GM21515 (cell line): ENCODE measurements at regions not wholly inside any gene's neighbourhood (a gene's known extent, or its start where the extent isn't known, plus 50 kb on each side); places are given as distances from the start of the nearest gene placed in this dataset.
"Not testable (repeated sequence)": the region's sequence is repeated elsewhere in the genome, so short reads cannot be mapped to it uniquely, and the experiment has no call there.

ENCODE experiments used
- ATAC-seq: cut with Tn5 transposase; IDR thresholded peaks from one replicate; pipeline ENCODE4 v1.9.1; 2021; ENCODE audit not compliant: unreplicated experiment

DNA sequence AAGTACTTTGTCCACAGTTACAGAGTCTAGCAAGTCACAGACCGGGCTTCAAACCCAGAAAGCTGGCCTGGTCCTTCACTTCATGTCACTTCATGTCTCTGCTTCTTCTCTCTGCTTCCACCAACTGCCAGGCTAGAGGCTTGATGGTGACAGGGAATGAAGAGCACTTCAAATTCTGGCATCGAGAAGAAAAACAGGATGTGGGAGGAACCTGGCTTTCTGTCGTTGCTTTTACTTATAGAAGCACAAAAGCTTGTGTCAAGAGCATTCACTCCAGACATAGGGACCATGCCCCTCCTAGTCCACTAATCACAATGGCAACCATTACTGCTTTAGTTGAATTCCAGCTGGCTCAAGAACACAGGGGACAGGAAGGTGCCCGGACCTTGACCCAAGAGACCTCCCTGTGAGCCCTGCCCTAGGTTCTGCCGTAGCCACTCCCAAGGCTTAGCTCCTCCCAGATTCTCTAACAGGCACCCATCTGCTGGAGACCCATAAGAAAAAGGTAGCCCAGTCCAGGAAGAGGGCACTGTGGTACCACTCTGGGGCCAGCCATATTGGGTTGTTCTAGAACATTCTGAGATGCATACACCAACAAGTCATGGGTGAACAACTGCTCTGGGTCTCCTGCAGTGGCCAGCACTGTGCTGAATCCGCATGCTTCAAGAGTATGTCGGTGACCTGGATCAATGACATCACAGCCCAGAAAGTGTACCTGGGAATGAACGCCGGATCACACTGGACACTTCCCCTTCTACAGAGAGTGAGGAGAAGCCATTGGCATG, 181.8 kb downstream of the C16orf95 start:
- ATAC-seq, result no peak

DNA sequence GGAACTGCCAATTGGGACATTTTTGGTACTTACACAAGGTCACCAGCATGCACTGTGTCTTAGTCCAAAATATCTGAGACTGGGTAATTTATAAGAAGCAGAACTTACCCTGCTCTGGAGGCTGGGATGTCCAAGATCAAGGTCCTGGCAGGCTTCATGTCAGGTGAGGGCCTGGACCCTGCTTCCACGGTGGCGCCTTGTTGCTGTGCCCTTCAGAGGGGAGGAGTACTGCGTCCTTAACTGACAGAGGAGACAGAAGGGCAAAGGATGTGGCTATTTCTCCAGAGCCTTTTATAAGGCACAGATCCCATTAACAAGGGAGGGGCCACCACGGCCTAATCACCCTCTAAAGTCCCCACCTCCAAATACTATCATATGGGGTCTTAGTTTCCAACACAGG, 178.9 kb downstream of the C16orf95 start:
- ATAC-seq, result no peak

DNA sequence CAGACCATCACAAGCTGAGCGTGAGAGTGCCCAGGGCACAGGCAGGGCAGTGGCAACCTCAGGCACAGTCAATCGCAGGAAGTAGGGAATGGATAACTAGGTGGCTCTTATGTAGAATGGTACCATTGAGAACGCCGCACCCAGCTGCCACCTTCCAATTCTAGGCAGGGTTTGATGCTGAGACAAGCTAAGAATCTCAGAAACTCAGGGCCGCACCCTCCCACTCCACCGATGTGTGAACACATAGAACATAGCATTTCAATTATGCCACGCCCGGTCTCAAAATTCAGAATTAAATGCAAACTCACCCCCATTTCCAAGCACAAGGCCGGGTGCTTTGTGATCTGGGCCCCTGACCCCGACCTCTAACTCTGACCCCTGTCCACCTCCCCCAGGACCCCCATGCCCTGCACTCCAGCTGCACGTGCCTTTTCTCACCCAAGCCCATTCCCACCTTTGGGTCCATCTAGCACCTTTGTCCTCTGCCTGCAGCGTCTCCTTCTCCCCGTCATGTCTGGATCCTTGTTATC, 178.4 kb downstream of the C16orf95 start:
- ATAC-seq, result no peak

DNA sequence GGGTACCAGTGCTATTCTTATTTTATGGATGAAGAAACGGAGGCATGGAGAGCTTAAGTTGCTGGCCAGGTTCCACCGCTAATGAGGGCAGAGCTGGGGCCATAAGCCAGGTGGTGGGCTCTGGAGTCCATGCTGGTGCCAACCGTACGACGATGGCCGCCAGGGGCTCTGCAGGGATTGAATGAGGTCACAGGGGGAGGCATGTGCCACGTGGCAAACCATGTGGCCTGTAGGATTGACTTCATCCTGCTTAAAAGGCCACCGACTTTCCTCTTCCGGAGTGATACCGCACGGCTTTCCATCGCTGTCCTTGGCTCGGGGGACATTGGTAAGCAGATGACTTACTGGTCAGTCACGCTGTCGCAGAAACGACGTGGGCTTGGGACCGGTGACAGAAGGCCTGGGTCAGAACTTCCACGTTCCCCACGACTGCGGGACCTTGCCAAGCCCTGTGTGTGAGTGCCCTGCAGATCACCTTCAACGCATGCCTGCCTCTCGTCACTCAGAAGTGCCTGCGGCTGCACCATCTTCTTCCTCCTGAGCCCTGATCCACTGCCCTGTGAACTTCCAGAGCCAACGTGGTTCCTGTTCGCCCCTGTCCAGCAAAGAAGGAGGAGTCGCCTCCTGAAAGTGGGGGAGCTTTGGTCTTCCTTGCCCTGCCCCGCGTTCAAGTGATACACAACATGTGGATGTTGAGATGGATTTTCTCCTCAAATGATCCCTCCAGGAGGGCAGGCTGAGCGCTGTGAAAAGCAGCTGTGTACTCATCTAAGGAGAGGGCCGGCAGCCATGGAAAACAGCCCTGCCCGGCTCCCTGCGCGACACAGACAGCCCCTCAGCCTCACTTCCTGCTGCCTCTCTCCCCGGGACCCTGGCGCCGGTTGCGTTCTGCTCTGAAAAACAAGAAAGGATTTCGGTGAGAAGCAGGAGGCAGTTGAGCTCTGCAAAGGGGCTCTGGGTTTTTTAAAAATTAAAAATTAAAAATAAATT, 176.7 kb downstream of the C16orf95 start:
- no peak for ATAC-seq

DNA sequence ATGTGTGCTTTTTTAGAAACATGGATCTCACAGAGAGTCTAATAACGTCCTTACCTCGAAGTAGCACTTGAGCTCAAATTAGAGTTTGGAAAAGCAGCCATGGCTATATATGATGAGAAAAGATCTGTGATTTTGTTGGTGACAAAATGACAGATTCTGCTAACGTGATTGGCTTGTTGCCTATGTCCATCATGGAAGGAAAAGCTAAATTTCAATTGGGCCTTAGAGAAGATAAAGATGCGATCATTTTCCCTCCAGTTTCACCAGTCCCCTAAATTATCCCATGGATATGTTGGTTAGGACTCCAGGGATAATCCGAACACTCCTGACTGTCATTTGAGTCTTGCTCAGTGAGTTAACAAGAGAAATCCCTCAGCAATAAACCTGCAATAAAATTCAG, 175.8 kb downstream of the C16orf95 start:
- no peak for ATAC-seq

DNA sequence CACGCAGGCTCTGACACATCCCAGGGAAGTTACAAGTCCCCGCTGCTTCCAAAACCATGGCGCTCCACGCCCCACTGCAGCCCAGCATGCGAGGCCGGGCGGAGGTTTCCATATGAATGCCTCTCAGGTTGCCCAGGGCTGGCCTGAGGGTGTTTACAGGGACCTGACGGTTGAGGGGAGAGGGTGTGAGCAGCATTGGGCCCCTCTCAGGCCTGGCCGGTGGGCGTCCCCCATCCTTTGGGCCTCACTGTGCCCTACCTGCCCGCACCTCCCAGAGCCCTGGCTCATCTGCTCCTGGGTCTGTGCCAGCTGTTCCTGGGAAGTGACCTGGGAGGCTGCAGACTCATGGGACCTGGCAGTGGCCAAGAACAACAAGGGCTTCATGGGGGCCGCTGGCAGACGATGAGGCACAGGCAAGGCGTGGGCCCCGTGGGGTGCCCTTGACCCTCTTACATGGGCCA, 173.5 kb downstream of the C16orf95 start:
- ATAC-seq, result no peak

DNA sequence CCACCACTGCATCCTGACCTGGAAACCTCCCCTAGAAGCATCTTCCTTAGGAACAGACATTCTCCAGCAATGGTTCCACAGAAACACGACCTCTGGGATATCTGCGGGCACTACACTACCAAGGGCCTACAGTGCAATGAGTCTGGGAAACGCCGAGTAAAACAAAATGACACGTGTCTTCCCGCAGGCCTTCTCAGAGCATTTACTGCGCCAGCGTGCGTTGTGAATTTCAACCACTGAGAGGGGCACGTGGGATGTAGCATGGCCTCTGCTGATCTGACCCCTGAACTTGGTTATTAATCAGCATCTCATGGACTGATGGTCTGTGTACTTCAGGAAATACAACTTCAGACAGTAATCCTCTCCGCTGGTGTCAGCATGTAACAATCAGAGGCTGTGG, 173.0 kb downstream of the C16orf95 start:
- ATAC-seq, result no peak

DNA sequence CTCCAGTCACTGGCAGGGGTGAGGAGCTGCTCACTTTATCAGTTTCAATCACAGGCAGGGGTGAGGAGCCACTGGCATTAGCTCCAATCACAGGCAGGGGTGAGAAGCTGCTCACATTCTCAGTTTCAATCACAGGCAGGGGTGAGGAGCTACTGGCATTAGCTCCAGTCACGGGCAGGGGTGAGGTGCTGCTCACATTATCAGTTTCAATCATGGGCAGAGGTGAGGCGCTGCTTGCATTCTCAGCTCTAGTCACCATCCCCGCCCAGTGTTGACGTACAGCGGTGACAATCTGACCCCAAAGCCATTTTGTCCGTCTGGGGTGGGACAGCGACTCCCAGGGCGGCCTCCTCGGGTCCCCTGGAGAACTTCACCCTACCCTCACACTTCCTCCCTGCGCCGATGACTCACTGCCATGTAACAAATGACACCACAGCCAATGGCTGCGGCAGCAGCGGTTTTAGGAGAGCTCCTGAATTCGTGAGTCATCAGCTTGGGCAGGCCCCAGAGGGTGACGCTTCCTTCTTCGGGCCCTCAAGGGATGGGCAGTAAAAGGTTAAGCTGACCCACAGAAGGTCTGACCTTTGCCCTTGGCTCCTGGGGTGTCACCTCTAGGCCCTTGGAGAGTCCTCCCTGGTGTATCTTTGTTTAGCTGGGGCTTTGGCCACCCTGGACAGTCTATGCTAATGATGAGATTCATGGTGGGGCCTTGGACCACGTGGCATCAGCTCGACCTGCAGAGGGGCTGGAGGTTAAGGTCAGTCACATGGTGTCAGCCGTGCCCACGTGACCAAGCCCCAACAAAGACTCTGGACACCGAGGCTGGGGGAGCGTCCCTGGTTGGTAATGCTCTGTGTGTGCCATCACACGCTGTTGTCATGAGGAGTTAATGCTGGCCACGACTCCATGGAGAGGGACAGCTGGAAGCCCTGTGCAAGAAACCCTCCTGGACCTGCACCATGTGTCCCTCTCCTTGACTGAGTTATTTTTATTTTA, 171.7 kb downstream of the C16orf95 start:
- no peak for ATAC-seq

DNA sequence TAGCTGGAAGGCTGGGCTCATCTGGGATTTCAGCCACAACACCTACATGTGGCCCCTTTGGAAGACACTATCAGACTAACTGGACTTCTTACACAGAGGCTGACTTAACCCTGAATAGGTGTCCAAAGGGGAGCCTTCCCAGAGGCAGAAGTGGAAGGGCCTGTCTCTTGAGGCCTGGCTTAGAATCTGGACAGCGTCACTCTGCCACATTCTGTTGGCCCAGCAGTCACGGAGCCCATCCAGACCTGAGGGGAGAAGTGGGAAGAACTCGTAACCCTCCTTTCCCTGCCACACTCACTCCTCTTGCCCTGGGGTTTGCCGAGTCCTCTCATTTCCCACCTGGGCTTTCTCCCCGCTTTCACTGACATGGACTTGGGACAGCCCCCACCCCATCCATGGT, 170.5 kb downstream of the C16orf95 start:
- ATAC-seq, result no peak

DNA sequence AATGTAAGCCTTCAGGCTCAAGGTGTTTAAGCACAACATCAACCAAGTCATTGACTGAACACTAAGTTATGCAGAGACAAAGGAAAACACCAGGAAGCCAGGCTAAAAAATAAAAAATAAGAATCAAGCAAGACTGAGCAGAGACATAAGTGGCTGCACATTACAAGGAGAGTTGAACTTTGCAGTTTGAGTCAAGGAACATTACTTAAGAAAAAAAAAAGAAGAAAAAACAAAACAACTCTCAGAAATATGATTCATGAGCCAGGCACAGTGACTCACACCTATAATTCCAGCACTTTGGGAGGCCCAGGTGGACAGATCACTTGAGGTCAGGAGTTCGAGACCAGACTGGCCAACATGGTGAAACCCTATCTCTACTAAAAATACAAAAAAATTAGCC, 168.1 kb downstream of the C16orf95 start:
- ATAC-seq, result no peak

DNA sequence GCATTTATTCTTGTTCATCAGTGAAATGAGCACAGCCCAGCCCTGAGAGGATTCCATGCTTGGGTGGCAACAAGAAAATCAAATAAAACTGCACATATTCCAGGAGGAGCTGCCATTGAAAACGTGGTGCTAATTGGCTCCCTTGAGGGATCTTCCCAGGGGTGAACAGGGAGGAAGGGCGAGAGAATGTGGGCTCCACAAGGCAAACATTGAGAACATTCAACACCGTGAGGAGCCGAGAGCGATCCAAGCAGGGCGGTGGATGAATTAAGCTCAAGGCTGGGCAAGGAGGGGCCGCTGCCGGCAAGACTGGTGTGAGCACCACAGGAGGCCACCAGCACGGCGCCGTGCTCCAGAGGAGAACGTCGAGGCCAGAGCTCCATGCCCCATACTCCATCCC, 166.9 kb downstream of the C16orf95 start:
- ATAC-seq, result no peak

DNA sequence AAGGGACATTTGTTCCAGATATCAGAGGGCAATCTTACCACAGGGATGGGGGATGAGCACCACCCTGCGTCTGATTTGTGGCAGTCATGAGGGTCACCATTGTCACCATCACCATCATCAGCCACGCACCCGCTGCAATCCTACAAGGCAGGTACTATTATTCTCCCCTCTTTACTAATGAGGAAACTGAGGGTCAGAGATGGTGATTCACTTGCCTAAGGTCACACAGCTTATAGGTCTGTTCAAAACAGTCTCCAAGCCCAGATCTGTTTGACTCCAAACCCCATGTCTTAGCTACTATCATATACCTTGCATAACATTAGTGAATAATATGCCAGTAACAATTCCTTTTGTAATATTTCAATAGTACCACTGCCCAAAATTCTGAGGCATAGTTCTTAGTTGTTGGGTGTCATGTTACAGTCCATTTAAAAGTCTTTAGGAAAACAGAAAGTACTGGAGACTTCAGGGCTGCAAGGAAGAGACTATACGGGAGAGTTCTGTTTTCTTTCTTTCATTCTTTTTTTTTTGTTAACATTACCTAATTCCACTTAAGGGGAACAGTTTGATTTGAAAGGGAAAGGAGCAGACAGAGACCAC, 166.4 kb downstream of the C16orf95 start:
- ATAC-seq, result no peak

DNA sequence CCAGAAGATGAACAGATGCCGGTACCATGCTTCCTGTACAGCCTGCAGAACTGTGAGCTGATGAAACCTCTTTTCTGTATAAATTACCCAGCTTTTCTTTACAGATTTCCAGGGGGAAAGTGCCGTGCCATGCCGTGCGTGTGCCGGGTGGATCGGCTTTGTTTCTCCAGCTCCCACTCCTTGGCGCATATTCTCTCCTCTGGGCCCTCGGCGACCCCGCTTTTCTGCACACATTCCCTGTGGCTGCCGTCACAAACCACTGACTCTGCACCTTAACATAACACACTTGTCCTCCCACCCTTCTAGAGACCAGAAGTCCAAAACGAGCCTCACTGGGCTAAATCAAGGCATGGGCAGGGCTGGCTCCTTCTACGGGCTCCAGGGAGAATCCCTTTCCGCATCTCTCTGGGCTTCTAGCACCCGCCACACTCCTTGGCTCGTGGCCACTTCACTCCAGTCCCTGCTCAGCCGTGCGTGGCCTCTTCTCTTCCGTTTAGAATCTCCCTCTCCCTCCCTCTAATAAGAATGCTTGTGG, 164.9 kb downstream of the C16orf95 start:
- no peak for ATAC-seq

DNA sequence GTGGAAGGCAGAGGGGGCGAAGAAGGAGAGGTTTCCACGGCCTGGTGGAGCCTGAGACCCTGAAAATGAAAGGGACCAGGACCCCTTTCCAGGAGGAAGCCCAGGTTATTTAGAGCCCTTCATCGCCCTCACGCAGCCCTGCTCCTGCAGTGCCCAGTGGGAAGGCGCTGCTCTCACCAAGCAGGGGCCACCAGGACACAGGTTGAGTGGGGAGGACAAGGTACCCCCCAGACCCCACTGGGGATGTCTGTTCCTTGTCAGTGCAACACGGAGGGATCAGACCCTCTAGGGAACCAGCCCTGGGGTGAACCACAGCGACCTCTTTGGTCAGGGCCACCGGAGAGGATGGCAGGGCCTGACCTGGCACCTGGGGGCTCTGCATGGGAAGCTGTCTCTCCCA, 163.9 kb downstream of the C16orf95 start:
- ATAC-seq, result no peak

DNA sequence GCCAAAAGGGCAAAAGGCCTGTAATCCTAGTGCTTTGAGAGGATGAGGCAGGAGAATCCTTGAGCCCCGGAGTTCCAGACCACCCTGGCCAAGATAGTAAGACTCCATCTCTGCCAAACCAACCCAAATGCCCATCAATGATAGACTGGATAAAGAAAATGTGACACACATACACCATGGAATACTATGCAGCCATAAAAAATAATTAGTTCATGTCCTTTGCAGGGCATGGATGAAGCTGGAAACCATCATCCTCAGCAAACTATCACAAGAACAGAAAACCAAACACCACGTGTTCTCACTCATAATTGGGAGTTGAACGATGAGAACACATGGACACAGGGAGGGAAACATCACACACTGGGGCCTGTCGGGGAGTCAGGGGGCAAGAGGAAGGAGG, 161.9 kb downstream of the C16orf95 start:
- ATAC-seq, result not testable (repeated sequence)

DNA sequence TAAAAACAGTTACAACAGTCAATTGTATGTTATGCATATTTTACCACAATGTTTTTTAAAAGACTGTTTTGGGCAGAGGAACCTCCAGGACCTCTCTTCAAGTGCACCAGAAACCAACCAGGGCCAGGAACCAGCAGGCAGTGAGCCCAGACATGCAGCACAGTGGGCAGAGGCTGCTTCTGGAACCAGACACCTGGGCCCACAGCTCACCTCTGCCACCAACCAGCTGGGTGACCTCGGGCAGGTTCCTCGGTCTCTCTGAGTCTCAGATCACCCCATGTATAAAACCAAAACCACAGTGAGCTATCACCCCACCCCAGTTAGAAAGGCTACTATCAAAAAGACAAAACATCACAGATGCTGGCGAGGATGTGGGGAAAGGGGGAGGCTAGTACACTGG, 161.0 kb downstream of the C16orf95 start:
- no peak for ATAC-seq

DNA sequence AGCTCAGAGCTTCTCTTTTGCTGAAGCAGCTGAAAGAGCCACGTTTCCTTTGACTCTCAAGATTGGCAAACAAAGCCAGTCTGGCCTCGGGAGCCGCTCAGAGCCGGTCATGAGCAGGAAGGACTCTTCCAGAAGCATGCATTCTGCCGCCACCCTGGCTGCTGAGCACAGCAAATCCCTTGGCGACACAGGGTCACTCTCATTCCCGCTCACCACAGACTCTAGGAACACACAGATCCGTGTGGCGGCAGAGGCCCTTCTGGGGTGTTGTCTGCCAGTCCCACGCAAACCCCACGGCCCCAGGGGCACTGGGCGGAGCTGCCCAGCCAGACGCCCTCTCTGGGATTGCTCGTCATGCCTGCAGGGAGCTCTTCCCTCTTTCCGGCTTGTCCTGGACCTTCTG, 157.0 kb downstream of the C16orf95 start:
- no peak for ATAC-seq

DNA sequence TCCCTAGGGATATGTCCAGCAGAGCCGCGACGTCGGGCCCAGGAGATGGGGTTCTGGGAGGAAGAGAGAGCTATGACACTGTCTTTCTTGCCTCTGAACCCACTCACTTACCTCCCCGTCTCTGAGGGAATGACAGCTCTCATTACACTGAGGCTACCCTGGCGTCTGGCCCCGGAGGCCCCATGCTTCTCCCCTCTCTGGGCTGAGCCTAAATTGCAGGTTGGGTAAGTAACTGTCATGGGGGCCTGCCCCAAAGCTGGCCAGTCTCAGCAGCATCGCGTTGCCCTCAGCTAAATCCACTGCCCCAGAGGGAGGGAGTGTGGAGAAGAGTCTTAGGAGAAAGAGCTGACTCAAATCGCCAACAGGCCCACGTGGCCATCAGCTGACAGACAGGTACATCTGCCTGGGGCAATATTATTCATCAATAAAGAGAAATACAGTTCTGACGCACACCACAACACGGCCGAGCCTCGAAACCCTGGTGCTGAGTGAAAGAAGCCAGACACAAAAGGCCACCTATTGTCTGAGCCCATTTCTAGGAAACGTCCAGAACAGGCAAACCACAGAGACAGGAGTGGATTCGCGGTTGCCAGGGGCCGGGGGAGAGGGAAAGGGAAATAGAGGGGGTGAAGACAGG, 156.4 kb downstream of the C16orf95 start:
- ATAC-seq, result no peak

DNA sequence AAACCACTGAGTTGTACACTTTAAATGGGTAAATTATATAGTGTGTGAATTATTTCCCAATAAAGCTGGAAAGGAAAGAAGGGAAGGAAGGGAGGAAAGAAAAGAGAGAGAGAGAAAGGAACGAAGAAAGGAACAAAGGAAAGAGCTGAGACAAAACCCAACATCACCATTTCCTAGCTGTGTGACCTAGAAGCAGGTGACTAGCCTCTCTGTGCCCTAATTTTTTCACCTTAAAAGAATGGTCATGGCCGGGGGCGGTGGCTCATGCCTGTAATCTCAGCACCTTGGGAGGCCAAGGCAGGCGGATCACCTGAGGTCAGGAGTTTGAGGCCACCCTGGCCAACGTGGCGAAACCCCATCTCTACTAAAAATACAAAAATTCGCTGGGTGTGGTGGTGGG, 155.8 kb downstream of the C16orf95 start:
- not testable (repeated sequence) for ATAC-seq
